Heart left ventricle (tissue), 13 donors: ENCODE measurements at regions not wholly inside any gene's neighbourhood (a gene's known extent, or its start where the extent isn't known, plus 50 kb on each side); places are given as distances from the start of the nearest gene placed in this dataset.

Source experiments
- POLR2A ChIP-seq, 2 donors: fragments of 450-650 bp; IDR thresholded peaks; one replicate each; pipeline ENCODE4 v1.6.1; 2017; ENCODE audit warnings: antibody characterized with exemption in 2 of 2, mild to moderate bottlenecking in 2 of 2, moderate library complexity in 2 of 2
- TF ChIP-seq, protein P1 (sequence below), 12 donors: fragments of 200-600 bp; sonication (generic) in 4 of 12; IDR thresholded peaks; one replicate each; pipeline versions ENCODE4 v1.5.0 to v1.8.0; 2018 to 2022; ENCODE audit warnings: antibody characterized with exemption in 12 of 12, mild to moderate bottlenecking in 5 of 12
- donor health status: ischemic (EF 13 %, LVEDD 7.1; RV severe dilation, severe dysfunction).
- donor health status: DM: no; HTN: yes; CAD: no.
- donor health status: DM: no; HTN: no; CAD: no.
- donor health status: ischemic (EF 25% LVEDD 6.9; RV normal size, moderate dysfunction).
- donor health status: ischemic (EF 25% LVEDD 5.7; RV mildly dilated, moderate dysfunction).
- donor health status: ischemic (EF 35%, LVEDD 5.7; RV mildly dilated, moderate dysfunction).
- donor health status: nonischemic (EF 11% LVEDD 7.7; RV severe dilation, severe dysfunction).
- donor health status: DM: yes; HTN: yes; CAD: no.
- donor health status: PGD.
- donor health status: ischemic (EF 29% LVEDD 5.4; RV normal size, mild dysfunction).
- donor health status: nonischemic (EF 23%, LVEDD 6.1; RV moderate dilation, normal function).

DNA sequence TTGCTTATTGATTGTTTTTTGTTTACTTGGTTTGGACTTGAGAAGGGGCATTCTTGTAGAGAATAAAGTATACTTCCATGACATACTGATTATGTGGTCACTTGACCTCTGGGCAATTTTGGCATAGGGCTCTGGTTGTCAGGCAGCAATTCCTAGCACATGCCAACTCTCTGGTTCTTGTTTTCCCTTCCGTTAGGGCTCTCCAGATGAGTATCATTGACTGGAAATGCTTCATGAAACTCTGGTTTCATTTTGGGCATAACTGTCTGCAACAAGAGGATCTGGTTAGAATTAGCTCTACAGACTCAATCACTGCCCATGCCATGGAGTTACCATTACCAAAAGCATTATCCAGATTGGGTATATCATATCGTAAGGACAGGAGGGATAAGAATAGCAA is 1057.9 kb downstream of the FAT4 start:
- no peak for TF ChIP-seq POLR2A (IDR thresholded peaks at IDR 0.05)
- TF ChIP-seq, protein P1, sequence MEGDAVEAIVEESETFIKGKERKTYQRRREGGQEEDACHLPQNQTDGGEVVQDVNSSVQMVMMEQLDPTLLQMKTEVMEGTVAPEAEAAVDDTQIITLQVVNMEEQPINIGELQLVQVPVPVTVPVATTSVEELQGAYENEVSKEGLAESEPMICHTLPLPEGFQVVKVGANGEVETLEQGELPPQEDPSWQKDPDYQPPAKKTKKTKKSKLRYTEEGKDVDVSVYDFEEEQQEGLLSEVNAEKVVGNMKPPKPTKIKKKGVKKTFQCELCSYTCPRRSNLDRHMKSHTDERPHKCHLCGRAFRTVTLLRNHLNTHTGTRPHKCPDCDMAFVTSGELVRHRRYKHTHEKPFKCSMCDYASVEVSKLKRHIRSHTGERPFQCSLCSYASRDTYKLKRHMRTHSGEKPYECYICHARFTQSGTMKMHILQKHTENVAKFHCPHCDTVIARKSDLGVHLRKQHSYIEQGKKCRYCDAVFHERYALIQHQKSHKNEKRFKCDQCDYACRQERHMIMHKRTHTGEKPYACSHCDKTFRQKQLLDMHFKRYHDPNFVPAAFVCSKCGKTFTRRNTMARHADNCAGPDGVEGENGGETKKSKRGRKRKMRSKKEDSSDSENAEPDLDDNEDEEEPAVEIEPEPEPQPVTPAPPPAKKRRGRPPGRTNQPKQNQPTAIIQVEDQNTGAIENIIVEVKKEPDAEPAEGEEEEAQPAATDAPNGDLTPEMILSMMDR (IDR thresholded peaks at IDR 0.05) = no peak
